IPS DF 4.7 (cell line): ENCODE measurements at regions not wholly inside any gene's neighbourhood (a gene's known extent, or its start where the extent isn't known, plus 50 kb on each side); places are given as distances from the start of the nearest gene placed in this dataset.

Experiments
- DNase-seq: peaks from one replicate; pipeline ENCODE4 v3.0.0-alpha.2; 2013; ENCODE audit warnings: low spot score; ENCODE audit errors: extremely low read depth

DNA sequence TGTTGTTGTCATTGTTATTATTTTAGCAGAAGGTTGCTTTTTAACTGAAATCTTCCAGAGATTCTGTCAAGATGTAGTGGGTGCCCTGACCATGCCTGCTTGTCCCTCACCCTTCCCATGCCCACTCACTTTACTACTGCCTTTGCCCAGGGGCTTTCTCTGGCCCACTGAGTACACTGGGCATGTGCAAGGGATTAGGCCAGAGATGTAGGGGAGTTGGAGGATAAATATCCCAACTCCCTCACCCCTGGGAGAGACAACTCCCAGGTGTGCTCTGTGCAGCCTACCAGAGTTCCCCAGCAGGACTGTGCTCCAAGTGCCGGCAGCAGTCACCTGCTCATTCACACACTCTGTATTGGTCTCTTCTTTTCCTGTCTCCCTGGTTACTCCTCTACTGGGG is 559.1 kb downstream of the MIAT start:
- no peak for DNase-seq

DNA sequence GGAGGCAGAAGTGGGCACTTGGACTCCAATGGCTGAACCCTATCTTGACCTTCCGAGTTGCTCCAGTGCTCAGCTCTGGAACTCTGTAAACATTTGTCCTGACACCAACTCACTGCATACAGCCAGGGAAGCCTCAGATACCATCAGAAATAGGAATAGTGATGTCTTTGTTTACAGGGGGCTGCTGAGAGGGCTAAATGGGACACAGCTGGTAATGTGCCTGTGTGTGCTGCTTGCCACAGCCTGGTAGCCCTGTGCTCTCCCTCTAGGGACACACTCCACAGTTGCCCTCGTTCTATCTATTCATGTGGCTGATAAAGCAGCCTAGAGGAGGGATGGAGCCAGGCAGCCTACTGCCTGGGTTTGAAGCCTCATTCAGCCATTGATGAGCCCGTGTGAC is 559.8 kb downstream of the MIAT start:
- DNase-seq = no peak

DNA sequence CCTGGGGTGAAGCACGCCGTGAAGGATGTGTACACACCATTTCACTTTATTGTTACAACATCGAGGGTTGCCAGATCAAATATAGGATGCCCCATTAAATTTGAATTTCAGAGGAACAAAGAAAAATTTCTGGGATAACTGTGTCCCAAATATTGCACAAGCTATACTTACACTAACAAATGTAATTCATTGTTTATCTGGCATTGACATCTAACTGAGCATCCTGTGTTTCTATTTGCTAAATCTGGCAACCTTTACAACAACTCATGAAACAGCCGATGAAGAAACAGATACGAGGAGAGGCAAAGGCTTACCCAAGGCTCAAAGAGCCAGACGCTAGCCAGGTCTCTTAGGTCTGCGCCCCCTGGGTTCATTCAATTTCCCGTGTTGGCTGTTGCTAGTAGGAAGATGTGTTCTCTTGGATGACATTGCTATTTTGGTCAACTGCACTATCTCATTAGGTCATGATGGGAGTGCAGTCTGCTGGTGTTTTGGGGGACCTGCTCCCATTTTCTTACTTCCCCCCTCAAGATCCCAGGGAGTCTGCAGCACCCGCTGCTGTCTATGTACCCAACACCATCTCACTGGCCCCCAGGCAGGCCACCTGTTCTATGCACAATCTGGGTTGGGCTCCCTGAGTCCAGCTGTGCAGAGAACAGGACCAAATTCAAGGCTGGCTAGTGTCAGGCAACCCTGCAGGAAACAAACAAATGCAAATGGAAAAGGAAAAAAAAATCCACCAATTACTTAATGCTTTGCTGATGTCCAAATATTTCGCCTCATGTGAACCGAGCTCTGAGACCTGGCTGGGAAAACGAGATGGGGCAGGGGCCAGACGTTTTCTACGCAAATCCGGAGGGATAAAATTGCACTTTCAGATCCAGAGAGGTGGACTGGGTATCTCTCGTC is 560.9 kb downstream of the MIAT start:
- no peak for DNase-seq

DNA sequence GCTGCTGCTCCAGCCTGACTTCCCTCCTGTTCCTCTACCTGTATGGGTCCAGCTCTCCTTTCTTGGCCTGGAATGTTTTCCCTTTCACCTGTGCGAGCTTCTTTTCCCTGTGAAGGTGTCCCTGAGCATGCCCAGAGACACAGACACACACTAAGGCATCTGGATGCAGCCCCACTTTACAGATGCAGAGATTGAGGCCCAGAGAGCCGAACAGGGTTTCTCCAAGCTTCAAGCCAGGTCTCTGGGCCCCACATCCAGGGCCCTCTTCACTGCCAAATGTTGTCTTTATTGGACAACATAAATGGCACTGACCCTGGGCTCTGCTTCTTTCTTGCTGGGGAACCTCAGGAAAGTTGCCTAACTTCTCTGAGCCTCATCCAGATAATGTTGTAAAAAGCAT is 561.6 kb downstream of the MIAT start:
- no peak for DNase-seq

DNA sequence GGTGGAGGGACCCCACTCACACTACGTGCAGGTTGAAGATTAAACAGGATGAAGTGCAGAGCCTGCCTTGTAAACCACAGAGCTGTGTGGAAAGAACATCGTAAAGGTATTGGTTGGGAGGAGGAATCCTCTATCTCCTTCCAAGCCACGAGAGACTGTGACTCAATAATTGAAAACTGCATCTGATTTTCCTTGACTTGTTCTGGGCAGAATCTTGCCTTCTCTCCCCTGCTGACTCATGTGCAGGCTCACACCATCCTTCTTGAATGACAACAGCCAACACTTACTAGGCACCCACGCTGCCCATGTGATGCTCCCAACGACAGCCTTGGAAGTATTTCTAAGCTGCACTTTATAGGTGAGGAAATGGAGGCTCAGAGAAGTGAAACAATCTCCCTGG is 563.0 kb downstream of the MIAT start:
- DNase-seq = no peak

- DNase-seq = no peak
These were observed 564.8 kb downstream of the MIAT start for GRCh38 chr22:27222178-27222577.

GRCh38 chr22:27223317-27224177 is 566.2 kb downstream of the MIAT start:
- no peak for DNase-seq

DNA sequence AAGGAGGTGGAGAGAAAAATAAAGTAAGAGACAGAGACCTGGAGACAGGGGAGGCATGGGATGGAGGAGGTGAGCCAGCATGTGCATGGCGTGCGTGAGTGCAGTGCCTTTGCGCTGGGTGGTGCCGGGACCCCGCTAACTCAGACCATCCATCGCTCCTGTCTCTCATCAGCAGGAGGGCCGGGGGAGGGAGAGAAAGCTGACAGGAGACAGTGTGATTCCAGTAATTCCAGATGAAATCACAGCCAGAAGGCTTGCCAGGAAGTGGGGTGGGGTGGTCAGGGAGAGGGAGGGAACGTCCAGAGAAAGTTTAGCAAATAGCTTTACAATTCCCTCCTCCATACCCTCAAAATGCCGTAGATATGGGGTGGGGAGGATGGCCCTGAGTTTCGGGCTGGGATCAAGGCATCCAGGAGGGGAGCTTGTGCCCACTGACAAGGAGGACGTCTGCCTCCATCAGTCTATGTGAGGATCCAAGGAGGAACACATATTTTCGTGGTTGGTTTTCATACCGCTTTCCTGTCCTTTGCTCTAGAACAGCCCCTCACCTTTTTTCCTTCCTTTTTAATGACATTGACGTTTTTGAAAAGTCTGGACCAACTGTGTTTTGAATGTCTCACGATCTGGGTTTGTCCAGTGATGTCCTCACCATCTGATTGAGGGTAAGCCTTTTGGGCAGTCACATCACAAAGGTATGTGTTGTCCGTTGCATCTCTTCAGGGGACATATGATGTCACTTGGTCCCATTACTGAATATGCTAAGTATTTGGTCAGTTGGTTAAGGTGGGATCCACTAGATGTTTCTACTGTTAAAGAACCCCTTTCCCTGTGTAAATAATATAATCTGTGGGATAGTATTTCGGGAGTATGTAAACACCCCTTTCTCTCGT is 567.3 kb downstream of the MIAT start:
- DNase-seq = no peak

DNA sequence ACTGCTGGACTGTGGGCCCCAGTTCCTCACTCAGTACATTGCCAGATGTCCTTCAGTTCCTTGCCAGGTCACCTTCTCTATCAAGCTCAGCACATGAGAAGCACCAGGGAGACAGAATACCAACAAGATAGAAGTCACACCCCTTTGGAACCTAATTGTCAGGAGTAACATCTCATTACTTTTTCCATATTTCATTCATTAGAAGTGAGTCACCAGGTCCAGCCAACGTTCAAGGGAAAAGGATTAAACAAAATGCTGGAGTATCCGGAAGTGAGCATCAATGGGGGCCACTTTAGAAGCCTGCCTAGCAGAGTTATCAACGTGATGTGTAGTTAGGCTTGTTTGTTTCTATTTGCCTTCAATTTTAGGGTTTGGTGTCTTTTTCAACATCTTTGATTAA is 569.3 kb downstream of the MIAT start:
- no peak for DNase-seq

DNA sequence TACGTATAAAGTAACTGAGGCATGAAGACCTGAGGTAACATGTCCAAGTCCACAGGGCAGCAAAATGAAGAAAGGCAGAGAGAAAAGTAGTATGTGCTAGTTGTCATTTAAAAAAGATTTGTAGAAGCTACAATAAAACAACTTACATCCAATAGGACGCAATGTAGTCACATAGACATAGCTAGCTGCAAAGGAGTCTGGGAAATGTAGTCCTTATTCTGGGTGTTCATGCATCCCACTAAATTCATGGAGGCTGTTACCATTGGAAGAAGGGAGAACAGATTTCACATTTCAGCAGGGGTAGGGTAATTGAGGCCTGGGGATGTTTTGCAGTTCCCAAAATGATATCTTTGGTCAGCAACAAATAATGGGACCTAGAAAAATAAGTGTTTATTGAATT is 571.4 kb downstream of the MIAT start:
- DNase-seq = no peak

GRCh38 chr22:27230189-27230588 is 571.4 kb downstream of the MN1 start:
- no peak for DNase-seq

DNA sequence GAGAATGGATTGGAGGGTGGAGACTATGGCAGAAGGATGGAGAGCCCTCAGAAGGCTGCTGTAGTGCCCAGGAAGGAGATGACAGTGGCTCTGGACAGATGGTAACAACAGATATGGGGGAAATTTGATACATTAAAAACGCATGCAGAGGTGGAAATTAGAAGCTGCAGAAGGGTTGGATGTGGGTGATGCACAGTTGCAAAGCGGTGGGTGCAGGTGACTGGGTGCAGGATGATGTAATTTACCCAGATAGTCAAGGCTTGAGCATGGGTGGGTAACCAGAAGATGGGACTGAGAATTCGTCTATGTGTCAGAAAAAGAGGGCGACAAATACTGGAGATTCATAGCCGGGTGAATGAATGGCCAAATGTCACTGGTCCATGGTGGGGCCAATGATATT is 570.3 kb downstream of the MN1 start:
- no peak for DNase-seq

- DNase-seq = no peak
These were observed 569.5 kb downstream of the MN1 start for GRCh38 chr22:27232077-27232476.

DNA sequence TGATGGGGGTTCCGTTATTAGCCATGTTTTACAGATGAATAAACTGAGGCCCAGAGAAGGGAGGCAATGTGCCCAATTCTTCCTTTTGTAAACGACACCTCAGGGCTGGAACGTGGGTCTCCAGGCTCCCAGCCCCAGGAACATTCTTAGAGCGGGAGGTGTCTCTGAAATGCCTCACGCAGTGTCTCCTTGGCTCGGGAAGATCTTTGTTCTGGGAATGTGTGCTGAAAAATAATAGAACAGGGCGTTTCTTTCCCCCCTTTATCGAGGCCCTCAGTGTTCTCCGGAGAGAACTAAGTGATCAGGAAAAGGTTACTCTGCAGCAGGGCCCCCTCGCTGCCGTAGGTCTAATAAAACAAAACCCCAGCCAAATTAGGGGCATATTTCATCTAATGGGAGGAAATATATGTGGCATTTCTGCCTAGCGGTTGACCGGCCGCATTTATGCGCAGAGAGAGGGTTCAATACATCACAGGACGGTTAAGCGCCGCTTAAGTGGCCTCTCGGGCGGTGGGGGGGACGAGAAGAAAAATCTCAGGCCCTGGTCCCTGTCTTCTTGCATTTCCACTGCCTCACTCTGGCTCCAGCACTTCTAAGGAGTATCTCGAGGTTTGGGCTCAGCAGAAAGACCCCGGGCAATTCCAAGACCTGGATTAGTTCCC is 564.3 kb downstream of the MN1 start:
- no peak for DNase-seq

GRCh38 chr22:27238935-27239510 is 562.5 kb downstream of the MN1 start:
- no peak for DNase-seq

DNA sequence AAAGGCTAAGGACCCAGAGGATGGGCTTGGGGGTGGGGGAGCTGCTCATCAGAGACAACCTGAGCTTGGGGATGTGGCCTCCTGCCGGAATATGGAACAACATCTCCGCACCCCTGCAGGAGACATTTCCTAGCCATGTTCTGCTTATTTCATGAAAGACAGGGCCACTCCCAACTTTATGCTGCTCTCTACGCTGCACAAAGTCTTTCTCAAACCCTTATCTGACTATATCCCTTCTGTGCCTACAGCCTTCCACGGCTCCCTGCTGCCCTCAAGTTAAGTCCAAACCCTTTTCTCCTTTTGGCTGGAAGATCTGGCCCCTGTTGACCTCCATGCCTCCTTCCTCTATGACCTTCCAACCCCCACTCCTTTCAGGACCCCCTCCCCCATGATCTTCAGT is 562.0 kb downstream of the MN1 start:
- no peak for DNase-seq

- DNase-seq = no peak
These were observed 561.1 kb downstream of the MN1 start for GRCh38 chr22:27240298-27241075.

DNA sequence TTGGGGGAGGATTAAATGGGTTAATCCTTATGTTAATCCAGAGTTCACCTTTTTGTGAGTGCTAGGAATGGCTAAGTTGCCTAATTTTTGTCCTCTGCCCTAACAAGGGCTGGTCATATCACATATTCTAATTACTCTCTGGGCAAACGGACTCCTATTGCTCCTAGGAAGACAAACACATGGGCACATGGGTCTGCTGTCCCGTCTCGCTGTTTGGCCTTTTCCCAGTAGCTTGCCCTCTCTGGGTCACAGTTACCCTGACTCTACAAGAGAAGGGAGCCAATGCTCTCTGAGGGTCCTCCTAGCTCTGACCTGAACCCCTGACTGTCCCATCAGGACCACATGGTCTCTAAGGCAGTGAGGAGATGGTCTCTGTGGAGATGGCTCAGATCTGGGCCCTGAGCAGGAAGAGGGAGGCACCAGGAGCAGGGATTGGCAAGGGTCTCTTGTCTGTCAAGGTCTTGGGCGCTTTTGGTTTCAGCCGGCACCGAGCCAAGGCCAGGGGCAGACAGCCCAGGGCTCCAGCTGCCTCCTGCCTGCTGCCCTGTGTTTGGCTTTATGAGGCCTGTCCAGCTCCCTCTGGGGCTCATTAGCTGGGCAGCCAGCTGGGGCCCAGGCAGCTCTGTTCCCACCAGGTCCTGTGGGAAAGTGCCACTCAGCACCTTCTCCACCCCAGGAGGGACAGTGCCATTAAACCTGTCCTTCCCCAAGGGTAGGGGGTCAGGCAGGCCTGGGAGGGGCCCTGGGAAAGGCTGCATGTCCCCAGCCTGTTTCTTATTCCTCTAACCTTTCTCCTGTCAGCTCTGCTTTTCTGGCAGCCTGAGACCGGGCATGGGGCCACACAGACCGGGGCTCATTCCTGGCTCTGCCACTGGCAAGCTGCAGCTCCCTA is 559.9 kb downstream of the MN1 start:
- DNase-seq = no peak

DNA sequence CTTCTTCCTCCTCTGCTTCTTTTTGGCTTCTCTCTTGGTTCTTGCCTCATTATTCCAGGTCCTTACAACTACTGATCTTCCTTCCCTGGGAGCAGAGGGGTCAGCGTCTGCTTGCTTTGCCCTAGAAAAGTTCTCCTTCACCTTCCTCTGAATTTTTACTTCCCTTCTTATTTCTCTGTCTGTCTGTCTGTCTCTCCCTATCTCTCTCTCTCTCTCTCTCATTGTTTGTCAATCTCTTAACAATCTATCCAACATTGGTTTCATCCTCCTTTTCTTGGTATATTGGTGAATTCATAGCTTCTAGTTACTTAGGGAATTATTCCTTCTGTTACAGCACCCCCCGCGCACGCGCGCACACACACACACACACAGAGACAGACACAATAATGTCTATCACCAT is 559.1 kb downstream of the MN1 start:
- DNase-seq = no peak
